GM18508 (cell line): ENCODE measurements at regions not wholly inside any gene's neighbourhood (a gene's known extent, or its start where the extent isn't known, plus 50 kb on each side); places are given as distances from the start of the nearest gene placed in this dataset.

Experiments
- ATAC-seq: cut with Tn5 transposase; IDR thresholded peaks from one replicate; pipeline ENCODE4 v1.9.1; 2021; ENCODE audit warnings: moderate number of reproducible peaks; ENCODE audit not compliant: insufficient read depth, unreplicated experiment

DNA sequence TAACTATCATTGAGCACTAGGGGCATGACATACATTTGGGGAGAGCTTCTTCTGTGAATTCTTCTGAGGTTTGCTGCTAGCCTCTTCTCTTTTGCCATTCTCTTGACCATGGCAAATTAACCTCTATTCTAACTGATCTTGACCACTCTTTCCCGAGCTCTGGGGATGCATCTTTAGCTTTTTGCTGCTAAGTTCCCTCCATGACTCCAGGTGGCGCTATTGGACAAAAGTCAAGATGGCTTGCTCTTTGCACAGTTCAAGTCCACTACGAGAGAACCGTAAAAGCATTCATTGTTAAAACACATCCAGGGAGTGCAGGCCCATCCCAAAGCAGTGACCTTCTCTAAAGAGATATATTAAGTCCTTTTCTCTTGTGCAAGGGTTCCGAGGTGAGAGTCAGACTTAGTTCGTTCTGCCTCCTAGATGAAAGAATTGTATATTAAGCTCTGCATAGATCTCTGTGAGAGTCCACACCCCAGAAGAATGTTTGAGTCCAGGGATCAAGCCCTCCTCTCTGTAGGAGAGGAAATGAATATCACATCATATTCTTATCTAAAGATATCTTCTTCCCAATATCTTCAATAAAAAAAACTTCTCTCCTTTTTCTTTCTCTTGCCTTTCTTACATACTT is 1152.9 kb upstream of the CDH6 start:
- ATAC-seq, result no peak

DNA sequence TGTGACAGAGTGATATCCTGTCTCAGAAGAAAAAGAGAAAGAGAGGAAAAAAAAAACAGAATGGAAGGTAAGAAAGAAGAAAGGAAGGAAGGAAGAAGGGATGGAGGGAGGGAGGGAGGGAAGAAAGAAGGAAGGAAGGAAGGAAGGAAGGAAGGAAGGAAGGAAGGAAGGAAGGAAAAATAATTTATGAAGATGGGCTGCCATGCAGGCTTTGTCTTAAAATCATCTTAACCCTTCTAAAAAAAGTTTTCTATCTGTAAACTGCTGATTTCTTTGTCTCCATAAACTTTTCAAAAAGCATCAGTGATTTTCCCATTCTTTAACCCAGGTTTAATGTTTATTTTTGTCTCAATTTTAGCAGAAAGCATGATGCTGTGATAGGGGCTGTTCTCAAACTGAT is 1154.1 kb upstream of the CDH6 start:
- no peak for ATAC-seq

DNA sequence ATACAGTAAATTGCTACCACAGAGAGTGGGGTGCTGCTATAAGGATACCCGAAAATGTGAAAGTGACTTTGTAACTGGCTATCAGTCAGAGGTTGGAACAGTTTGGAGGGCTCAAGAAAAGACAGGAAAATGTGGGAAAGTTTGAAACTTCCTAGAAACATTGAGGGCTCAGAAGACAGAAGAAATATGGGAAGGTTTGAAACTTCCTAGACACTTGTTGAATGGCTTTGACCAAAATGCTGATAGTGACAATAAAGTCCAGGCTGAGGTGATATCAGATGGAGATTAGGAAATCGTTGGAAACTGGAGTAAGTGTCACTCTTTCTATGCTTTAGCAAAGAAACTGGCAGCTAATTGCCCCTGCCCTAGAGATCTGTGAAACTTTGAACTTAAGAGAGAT is 1158.6 kb upstream of the CDH6 start:
- no peak for ATAC-seq

DNA sequence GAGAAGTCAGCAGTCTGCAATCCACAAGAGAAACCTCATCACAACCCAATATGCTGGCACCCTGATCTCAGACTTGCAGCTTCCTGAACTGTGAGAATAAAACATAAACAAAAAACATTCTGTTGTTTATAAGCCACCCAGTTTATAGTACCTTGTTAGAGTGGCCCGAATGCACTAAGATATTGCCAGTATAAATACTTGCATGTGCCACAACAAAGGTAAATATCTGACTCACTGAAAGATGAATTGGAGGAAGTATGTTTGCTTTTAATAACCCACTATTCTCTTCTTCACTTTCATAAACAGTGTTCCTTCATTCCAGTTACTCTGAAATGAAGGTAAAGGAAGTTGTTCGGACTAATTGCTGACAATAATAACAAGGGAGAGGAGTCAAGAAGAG is 1163.4 kb upstream of the CDH6 start:
- no peak for ATAC-seq

DNA sequence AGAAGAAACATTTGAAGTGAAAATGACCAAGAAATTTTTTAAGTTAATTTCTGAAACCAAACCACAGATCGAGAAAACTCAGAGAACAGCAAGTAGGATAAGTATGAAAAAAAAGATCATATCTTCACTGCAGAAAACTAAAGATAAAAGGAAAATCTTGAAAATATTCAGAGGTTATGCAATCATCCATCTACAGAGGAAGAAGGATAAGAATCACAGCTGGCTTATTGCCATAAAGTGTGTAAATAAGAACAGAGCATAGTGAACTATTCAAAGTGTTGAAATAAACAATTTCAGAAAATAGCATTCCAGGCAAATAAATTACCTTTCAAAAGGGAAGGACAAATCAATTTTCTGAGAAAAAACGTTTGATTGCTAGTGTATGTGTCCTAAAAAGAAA is 1191.7 kb upstream of the CDH6 start:
- no peak for ATAC-seq

DNA sequence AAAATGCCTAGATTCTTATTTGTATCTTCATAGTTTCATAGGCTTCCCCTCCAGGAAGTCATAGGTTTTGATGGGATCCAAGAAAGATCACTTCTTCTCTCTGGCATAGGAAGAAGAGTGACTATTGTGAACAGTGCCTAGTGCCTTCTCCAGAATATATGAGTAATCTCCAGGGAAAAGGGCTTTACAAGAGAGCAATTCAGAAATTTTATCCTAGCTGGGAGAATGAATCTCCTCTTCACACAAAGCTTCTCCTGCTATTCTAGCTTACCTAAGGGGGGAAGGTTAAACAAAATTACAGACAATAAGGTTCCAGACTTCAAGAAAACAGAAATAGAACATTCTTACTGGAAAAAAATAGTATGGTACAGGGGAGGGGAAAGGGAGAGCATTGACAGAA is 1193.3 kb upstream of the CDH6 start:
- ATAC-seq, result no peak

DNA sequence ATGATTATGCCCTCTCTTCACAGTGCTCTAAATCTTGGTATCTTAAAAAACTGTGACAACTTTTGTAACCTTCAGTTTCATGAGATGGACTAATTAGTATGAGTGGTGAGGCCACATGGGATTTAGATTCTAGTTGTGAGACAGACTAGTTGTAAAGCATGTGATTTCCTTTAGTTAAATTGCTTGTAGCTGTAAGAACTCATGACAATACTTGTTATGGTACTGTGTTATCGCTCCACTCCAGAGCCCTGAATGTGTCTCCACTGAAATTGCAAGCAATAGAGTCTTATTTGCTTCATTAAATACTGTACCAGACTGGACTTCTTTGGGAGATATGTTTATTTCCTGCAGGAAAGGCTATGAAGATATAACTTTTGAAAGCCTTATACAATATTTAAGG is 1198.3 kb upstream of the CDH6 start:
- no peak for ATAC-seq

DNA sequence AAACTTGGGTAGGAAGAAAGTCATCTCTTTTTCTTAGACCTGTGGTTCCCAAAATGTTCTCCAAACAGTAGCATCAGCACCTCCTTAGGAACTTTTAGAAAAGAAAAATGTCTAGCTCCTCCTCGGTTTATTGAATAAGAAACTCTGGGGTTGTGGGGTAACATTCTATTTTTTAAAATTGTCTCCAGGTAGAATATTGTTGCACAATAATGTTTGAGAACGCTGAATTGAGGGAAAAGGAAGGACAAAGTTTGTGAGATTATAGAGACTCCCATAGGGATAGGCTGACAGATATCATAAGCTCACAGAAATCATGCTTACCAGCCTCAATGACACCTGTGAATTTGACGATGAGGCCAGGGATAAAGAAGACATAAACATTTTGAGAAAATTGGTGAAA is 1199.0 kb upstream of the CDH6 start:
- no peak for ATAC-seq

DNA sequence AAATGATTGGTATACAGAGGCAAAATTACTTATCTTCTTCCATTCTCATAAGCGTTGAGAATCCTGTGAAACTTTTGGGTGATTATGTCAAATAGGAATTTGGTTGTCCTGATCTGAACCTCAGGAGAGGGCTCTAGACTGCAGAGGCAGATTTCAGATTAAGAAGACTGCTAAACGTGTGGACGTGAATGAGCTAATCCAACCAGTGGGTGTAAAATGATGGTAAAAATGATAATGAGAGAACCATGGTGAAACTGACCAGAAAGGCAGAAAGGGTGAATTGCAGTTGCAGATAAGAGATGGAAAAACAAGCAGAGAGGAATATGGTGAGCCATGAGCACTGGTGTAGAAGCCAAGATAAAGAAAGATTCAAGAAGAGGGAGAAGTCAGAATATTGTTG is 1200.2 kb upstream of the CDH6 start:
- no peak for ATAC-seq

DNA sequence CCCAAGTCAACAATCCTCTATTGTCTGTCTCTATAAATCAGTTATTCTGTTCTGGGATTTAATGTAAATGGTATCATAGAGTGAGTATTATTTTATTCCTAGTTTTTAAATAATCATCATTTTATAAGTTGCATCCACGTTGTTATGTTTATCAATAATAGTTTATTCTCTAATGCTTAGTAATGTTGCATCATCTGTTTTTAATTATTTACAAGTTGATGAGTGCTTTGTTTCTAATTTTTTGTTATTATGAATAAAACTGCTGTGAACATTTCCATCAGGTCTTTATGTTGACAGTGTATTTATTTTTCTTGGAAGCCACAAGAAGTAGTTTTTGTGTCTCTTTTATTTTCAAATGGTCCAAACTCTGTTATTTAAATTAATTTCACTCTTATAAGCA is 1201.2 kb upstream of the CDH6 start:
- no peak for ATAC-seq

DNA sequence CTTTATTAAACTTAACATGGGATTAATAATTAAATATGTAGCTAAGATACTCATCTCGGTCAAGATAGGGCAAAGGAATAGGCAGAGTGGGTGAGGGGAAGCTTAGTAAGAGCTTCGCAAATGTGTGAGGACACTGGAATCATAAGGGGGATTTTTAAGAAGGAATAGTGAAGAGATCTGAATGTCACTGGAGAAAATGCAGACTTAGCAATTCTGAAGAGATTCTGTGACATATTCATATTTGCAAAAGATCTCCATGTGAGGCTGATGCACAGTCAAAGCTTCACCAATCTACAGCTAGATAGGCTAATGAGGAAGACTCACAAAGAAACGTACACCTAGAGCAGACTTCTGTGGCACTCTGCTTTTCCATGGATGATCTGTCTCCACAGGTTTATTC is 1202.8 kb upstream of the CDH6 start:
- ATAC-seq, result no peak

DNA sequence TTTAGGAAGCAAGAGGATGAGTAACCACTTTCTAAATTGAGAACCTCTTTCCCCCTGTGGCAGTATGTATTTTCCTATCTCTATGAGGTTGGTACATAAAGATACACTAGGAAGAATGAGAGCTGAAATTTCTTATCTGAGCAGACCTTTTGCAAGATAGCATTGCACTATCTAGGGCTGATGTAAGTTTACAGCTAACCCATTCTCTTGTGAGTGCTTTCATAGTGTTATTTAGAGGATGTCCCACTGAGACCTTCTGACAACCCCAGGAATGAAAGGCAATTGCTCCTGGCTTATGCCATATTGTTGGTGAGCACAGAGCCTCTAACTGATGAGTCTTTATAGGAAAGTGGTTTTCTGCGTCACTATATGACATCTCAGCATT is 1209.3 kb upstream of the CDH6 start:
- ATAC-seq, result no peak

DNA sequence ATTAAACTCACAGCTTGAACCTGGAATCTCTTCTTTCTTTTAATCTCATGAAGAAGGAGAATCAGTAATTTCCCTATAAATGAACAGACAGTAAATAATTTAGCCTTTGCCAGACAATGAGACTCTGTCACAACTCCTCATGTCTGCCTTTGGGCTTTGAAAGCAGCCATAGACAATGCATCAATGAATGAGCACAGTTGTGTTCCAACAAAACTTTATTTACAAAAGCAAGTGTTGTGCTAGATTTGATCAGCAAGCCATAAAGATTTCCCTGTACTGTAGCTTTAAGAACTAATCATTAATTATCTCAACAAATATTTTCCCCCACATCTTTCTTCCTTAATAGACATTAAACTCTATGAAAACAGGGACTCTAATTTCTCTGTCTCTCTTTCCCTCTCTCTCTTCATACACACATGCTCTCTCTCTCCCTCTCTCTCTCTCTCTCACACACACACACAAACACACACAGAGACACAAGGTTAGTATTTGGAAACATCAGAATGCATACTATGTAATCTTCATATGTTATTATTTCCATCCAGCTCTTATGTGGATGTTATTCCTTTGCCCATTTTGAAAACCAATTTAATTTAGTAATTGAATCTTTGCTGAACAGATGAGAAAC is 1209.8 kb upstream of the CDH6 start:
- no peak for ATAC-seq

DNA sequence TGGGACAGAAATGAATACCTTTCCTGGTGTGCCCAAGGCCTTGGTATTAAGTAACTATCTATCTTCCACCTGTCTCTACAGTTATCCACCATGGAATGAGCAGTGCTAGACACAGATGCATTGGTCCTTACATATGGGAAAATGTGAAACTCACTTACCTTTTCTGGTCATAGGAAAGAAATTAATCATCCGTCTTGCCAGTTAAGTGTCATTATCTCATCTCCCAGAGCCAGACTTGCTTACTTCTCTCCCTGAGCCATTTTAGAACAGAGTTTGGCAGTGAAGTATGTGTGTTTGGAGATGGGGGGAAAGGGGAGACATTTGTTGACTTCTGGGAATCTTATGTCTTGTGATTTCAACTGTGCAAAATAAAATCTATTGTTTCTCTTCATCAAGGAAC is 1211.0 kb upstream of the CDH6 start:
- ATAC-seq, result no peak

DNA sequence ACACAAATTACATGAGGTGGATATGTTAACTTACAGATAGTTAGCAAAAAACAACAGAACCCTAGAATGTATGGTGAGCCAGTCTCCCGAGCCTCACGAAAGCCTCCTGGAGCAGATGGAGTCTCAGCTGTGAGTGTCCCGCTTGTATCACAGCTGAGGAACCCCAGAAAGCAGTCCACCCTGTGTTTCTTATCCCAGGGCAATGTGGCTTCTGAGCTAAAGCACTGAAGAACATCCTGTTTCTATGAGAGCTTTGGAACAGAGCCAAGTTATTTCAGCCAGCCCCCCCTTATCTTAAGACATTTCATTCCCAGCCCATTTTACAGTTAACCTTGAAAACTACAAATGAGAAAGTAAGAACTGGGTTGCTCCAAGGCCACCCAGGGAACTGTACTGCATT is 1220.9 kb upstream of the CDH6 start:
- no peak for ATAC-seq

DNA sequence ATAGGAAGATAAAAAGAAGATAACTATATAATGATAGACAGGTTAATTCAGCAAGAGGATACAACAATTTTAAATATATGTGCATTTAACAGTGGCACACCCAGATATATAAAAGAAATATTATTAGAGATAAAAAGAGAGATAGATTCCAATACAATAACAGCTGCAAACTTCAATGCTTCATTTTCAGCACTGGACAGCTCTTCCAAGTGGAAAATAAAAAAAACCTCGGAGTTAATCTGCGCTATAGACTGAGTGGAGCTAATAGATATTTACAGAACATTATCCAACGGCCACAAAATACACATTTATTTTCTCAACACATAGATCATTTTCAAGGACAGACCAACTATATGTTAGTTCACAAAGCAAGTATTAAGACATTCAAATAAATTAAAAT is 1229.5 kb upstream of the CDH6 start:
- ATAC-seq, result no peak

DNA sequence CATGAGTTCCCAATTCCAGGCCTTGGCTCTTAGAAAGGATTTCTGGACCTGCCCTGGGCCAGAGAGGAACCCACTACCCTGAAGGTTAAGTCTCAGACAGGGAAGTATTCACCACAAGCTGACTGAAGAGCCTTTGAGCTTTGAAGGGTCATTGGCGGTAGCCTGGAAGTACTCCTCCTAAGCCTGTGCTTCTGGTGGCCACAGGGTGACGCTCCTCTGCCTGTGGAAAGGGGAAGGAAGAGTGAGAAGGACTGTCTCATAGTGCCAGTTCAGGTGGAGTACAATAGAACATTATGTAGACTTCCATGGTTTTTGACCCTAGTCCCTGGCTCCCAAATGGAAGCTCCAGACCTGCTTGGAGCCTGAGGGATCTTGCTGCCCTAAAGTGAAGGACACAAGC is 1233.2 kb upstream of the CDH6 start:
- no peak for ATAC-seq

DNA sequence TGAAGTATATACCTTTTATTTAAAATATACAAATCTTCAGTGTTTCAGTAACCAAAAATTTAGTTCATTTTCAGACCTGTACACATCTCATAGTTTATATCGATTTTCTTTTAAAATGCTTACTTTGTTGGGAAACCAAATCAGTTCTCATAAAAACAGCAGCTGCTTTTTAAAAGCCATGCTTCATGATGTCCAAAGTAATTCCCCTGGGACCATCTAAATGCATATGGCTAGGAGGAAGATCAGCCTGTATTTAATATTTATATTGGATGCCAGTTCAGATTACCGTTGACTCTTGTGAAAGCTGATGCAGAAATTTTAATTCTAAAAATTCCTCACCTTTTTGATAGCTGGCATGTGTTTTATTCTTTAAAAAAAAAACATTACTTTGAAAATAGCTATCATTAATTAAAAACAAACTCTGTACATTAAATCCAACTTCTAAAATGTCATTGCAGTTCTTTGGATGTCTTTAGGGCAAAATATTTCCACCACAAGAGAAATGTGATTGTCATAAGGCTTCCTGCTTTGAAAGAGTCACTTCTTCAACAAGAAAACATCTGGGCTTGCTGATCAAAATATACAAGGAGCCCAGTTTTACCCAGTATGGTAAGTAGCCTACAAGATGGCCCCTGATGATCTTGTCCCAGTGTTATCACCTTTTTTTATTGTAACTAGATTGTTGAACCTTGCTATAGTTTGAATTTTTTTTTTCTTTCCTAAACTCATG is 1242.9 kb upstream of the CDH6 start:
- ATAC-seq, result no peak

DNA sequence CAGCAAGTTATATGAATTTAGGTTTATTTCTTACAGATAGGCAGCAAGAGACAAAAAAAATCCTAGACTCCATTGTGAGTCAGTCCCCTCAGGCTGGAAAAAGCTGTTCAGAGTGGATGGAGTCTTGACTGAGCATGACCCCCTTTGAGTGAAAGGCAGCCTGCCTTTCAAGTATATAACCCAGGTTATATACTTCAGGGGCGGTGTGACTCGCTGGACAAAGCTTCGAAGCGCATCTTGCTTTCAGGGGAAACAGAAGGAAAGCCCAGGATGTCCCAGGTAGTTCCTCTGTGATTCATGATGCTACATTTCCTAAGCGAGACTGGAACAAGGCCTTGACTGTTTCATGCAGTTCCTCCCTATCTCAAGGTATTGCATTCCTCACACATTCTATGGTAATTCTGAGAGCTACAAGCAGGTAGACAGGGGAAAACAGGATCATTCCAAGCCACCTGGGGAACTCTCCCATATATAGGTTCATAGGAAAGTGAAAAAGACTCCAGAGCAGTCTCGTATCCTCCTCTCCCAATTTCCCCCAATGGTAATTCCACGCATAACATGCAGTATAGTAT is 1244.1 kb upstream of the CDH6 start:
- no peak for ATAC-seq

DNA sequence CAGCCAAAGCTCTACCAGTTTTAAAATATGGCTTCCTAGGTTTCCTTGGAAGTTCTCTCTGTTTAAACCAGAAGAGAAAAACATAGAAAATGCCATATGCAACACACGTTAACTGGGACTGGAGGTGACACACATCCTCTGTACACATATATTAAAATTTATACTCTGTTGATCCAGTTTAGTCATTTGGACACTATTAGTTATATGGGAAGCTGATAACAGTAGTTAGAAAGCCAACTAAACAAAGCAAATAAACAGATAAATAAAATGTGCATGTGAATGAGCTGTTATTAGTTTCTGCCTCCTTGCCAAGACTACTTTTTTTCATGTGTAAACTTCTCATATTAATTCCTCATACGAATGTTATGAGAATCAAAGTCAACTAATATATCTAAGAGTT is 1249.2 kb upstream of the CDH6 start:
- ATAC-seq, result no peak

DNA sequence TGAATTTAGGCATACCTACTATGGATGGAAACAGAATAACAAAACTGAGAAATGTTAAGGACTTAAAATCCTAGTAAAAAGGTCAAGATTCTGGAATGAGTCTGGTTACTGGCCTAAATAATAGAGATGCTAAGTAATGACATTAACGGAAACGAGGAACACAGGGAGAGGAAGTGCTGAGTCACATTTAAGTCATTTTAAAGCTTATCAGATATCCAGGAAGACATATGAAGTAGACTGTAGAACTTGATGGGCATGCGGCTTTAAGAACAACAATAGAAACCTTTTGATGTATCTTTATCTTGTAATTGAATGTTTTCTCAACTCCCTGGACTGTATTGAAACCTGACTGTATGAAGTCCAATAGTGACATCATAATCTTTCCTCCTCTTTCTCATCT is 1251.4 kb upstream of the CDH6 start:
- no peak for ATAC-seq

DNA sequence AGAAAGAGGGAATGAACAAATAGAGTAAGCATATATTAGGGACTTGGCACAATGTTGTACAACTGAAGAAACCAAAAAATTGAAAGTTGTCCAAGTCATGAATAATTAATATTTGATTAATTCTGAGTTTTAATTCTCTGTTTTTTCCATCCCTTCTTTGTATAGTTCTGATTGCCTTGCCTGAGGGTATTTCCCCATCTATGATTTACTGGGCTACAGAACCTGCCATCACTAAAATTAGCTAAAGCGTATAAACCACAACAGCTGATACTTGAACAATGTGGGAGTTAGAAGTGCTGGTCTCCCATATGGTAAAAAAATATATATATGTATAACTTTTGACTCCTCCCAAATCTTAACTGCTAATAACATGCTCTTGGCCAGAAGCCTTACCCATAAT is 1253.5 kb upstream of the CDH6 start:
- ATAC-seq, result no peak
